Activated CD4-positive, alpha-beta T cell treated with anti-CD3 and anti-CD28 coated beads for 48 hours (primary cell): ENCODE measurements at regions not wholly inside any gene's neighbourhood (a gene's known extent, or its start where the extent isn't known, plus 50 kb on each side); places are given as distances from the start of the nearest gene placed in this dataset.

Experiments used
- DNase-seq: peaks from one replicate; pipeline ENCODE4 v3.0.0-alpha.2; 2020

DNA sequence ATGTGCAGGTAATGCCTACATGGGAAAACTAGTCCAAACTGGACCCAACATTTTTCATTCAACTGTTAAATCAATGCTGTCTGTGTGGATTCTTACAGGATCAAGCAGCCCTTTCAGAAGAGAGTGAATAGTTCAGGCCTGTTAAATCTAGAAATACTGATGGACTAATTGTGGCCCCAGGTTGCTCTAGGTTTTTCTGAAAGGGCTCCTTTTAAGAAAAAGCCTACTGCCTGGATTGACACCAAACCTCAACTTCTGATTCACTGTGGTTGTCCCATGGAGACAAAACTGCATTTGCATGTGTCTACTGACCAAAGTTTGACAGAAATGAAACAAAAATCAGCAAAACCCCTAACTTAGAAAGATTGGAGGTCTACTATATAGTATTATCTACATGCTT lies 437.0 kb downstream of the KLF12 start:
- DNase-seq, result no peak

GRCh38 chr13:73696713-73697112 lies 437.5 kb downstream of the KLF12 start:
- DNase-seq, result no peak

GRCh38 chr13:73696271-73696670 lies 437.9 kb downstream of the KLF12 start:
- DNase-seq, result no peak

GRCh38 chr13:73695325-73695724 lies 438.9 kb downstream of the KLF12 start:
- no peak for DNase-seq

DNA sequence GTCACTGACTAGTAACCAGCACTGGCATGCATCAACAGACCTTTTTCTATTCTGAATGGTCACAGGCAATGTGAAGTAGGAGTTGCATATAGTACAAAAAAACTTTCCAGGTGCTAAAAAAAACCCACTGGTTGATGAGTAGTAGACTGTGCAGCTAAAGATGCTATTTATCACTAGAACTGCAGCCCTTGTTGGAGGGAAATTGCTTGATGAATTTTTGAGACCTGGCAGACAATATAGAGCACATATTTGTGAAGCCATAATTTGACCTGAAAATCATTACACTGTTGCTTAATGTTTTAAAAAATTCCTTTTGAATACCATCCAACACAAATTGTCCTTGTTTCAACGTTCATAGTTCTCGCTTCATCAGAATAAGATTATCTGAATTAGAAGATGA lies 441.0 kb downstream of the KLF12 start:
- DNase-seq, result no peak

DNA sequence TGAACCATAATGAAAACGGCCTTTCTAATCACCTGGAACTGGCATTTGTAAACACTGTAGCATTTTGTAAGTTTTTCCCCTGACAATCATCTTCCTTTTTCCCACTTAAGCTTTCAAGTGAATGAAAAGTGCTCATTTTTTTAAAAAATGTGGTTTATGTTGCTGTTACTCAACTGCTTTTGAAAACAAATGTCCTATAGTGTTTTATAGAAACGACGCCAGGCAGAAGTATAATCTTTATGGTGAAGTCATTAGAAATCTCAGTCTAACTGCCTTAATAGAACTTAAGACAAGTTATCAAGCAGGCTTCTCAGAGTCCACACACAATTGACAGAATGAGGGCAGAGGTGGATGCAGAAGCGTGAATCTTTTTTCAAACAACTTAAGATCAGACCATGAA lies 442.3 kb downstream of the KLF12 start:
- no peak for DNase-seq

- no peak for DNase-seq
Observed at GRCh38 chr13:73687929-73688328, 446.3 kb downstream of the KLF12 start.

GRCh38 chr13:73687087-73687486 lies 447.1 kb downstream of the KLF12 start:
- DNase-seq, result no peak

DNA sequence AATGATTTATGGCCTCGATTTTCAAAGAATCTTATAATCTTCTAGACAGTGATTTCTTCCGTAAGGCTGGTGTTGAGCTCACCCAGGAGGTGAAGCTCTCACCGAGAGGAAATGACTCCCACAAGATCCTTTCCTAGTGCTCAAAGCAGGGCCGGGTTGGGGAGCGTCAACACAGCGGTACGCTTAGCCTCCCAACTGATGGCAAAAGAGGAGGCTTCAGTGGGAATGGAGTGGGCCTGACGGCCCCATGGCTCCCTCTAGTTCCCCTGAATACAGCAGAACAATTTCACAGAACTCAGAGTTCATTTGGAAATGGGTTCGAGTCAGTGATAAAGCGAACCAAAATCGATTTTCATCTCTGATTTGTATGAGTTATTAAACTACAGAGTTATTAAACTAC lies 449.5 kb downstream of the KLF12 start:
- DNase-seq, result no peak

DNA sequence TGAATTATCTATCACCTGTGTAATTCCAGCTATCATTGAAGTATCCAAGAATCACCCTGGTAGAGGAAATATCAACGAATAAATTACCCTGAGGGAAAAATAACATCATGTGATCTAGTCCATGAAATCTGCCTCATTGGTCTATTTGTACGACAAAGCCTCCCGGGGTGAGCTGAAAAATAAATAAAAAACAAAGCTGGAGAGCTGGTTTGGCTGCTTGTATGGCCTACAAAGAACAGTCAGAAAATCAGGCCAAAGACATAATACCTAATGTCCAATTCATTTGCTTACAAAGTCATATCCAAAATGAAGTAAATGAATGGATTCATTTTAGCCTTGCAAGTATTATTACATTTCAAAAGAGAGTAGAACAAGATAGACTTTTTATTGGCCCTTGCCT lies 449.9 kb downstream of the KLF12 start:
- no peak for DNase-seq

DNA sequence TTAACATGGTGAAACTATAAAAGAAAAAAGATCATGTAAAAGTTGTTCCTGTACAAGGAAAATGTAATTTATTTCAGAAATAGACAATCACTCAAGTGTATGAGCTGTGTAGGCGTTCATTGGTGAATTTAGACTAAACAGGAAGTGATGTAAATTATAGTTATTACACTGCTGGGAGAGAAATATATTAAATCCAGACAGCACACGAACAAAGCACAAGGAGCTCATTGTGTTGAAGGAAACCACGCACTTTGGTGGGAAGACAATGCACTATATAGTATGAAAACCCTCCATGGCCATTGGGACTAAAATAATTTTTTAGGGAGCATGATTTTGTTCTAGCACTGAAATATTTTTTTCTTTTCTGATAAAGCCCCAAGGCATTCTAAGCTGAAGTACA lies 450.5 kb downstream of the KLF12 start:
- no peak for DNase-seq

DNA sequence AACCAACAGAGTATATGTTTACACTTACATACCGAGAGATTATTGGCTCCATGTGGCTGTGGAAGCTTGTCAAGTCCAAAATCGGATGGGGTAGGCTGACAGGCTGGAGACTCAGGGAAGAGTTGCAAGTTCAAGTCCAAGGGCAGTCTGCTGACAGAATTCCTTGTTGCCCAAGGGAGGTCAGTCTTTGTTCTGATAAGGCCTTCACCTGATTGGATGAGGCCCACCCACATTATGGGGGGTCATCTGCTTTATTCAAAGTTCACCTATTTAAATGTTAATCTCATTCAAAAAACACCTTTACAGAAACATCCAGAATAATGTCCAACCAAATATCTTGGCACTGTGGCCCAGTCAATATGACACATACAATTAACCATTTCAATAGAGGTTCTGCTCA lies 452.4 kb downstream of the KLF12 start:
- DNase-seq, result no peak

GRCh38 chr13:73681015-73681414 lies 453.2 kb downstream of the KLF12 start:
- DNase-seq, result no peak

DNA sequence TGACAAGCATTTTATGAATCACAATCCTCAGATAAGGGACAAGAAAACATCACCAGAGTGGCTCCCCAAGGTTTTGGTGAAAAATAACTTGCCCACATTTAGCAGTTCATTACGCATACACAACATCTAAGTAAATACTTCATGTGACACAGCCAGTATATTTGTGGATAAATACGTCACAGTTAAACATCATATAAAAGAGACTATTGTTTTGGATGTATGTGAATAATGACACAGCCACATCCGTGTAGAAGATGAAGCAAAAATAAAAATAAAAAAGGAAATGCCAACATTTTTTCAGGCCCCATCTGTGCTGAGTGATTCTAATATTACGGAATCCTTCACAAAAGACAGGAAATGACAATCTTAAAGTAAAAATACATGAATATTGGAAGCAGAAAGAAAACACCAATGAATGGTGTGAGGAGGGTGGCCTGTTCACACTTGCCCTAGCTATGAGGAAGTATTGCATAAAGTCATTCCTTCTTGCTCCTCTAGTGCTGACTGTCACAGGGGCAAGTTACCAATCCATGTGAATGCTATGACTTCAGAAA lies 457.1 kb downstream of the KLF12 start:
- no peak for DNase-seq

- DNase-seq, result no peak
Observed at GRCh38 chr13:73676550-73677047, 457.6 kb downstream of the KLF12 start.

DNA sequence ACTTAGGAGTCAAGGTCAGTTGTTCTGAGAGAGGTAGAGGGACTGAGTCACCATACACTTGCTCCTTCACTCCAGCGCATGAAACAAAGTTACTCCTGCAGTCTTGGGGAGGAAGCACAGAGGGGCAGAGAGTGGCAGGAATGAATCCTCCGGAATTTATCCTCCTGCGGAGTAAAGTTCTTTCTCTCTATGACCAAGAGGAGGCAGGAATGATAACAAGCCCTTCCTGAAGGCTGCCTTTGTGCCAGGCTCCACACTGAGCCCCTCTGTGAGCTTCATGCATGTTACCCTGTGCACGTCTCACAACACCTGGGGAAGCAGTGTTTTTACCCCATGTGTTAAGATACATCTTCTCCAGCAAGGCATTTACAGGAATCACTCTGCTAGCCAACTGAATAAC lies 458.4 kb downstream of the KLF12 start:
- DNase-seq, result no peak

- DNase-seq, result no peak
Observed at GRCh38 chr13:73674570-73674969, 459.6 kb downstream of the KLF12 start.

DNA sequence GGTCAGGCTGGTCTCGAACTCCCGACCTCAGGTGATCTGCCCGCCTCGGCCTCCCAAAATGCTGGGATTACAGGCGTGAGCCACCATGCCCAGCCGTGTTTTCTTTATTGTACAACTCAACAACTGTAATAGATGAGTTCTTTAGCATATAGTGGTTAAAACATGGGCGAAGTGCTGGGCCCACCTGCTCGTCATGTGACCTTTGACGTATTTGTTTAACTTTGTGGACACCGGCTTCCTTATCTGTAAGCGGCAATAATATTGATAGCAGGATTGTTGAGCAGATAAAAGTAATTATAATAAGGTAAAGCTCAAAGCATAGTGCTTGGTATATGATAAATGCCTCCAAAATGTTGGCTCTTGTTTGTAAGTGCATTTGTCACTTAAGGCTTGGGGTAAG lies 460.3 kb downstream of the KLF12 start:
- no peak for DNase-seq

DNA sequence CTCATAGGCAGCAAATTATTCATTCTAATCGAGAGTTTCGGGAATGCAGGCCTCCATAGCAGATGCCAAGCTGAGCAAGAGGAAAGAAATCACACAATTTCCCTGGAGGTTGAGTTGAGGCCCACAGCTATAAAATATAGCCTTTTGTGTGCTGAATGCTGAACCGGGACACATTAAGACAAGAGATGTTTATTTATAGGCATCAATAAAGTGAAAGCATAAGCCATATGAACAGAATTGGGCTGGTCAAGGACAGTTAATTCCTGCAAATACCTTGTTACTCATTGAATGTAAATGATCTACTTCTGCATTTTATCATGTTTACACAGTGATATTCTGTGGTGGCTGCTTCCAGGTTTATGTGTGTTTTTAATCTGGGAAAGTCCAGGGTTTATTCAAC lies 461.7 kb downstream of the KLF12 start:
- DNase-seq, result no peak

DNA sequence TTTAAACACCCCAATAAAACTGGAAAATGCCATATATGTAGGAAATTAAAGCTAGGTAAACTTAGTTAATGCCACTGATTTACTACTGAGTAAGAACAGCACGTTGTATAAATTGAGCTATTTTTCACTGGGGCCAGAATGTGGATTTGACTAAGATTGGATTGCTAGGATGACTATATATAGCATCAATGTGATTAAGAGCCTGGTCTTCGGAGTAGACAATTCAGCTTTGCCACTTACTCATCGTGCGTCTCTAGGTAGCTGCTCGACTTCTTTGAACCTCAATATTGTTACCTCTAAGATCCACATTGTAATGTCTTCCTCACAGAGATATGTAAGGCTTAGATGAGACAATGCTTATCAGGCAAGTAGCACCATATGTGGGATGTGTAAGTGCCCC lies 462.5 kb downstream of the KLF12 start:
- no peak for DNase-seq

- no peak for DNase-seq
Observed at GRCh38 chr13:73671011-73671410, 463.2 kb downstream of the KLF12 start.

DNA sequence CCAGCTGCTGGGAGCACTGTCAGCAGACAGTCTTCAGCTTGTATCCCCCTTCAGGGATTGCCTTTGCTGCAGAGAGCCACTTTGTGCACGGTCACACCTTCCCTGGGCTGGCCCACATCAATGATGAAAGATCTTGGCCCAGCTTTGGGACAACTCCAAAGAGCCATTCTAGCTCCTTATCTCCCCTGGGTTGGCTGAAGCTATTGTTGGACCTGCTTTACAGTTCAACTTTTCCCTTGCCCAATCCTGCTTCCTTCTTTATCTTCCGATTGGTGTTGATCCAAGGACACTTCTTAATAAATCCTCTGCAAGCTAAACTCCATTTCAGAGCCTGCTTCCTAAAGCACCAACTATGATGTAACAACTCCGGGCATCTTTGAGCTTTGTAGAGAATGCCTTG lies 466.4 kb downstream of the KLF12 start:
- DNase-seq, result no peak

DNA sequence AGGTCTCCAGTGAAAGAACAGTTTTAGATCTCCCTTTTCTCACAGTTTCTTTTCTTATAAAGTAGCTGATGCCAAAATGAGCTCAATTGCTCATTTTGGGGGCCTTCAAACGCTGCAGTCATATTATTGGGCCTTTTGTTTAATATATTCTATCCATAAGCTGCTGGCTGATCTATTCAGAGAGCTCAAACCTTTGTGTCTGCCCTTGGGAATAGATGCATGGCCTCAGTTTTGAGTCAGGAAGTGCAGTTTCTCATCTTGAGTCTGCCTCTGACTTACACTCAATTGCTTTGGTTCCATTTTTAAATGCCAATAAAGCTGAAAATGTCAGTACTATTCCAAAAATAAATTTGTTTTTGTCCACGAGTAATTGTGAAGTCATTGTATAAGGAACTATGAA lies 468.9 kb downstream of the KLF12 start:
- DNase-seq, result no peak

DNA sequence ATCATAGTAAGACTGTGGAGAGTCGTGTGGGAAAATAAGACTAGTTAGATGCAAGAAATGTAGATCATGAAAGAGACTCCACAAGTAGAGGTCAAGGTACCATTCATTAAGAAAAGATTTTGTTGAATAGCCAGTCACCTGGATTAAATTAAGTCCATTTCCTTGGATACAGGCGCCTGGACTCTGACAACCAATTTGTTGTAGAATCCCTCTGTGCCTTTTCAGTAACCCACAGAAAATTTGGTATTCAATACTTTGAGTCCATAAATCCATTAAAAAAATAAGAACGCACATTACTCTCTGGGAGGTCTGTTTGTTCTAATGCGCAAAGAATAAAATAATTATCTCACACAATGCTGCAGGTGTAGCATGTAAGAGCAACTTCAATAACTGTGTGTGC lies 469.4 kb downstream of the KLF12 start:
- no peak for DNase-seq

- no peak for DNase-seq
Observed at GRCh38 chr13:73662833-73663232, 471.4 kb downstream of the KLF12 start.
